ENCODE measurements at regions not wholly inside any gene's neighbourhood (a gene's known extent, or its start where the extent isn't known, plus 50 kb on each side); places are given as distances from the start of the nearest gene placed in this dataset.

DNA sequence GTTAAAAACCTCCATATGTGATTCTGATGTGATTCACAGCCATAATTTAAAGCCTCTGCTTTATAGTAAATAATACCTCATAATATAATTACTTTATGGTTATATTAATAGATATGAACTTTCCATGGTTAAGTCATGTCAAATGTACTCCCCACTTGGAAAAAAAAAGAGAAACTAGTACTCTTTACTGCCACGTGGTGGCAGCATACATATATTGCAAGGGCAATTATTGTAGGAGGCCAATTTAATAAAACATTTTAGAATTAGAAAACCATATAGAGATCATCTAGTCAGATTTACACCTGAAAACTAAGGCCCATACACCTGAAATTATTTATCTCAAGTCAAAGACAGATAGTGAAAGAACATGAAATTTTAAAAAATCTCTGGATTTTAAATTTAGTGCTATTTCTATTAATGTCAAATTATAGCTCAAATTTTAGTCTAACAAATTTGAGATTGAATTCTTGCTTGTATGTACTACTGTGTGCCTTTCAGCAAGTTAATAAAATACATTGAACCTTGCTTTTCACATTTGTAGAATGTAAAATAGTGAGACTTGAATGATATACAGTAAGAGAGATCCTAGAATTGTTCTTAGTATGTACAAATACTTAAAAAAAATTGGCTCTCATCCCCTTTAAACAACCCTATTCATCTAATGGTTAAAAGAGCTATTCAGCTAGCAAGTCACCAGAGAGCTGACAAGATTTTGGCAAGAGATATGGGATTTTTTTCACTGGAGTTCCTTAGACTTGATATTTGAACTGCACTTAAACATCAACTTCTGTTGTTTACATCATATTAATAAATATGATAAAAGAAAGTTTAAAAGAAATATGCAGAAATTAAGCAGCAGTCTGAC lies 603.8 kb downstream of the TLE4 start:
- no peaks in the 10 kb centered on the region for H3K4me1 ChIP-seq
- TF ChIP-seq, protein P1, sequence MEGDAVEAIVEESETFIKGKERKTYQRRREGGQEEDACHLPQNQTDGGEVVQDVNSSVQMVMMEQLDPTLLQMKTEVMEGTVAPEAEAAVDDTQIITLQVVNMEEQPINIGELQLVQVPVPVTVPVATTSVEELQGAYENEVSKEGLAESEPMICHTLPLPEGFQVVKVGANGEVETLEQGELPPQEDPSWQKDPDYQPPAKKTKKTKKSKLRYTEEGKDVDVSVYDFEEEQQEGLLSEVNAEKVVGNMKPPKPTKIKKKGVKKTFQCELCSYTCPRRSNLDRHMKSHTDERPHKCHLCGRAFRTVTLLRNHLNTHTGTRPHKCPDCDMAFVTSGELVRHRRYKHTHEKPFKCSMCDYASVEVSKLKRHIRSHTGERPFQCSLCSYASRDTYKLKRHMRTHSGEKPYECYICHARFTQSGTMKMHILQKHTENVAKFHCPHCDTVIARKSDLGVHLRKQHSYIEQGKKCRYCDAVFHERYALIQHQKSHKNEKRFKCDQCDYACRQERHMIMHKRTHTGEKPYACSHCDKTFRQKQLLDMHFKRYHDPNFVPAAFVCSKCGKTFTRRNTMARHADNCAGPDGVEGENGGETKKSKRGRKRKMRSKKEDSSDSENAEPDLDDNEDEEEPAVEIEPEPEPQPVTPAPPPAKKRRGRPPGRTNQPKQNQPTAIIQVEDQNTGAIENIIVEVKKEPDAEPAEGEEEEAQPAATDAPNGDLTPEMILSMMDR (IDR thresholded peaks at IDR 0.05), result peak; percentile 27 to 62 (median 56)
- TF ChIP-seq POLR2A (IDR thresholded peaks at IDR 0.05), result no peak
- no peak for TF ChIP-seq EP300 (IDR thresholded peaks at IDR 0.05)
- H3K27me3 ChIP-seq, result no peaks in the 10 kb centered on the region
- ATAC-seq (ENCODE audit: low FRiP score in 2 of 2) (peak in 1 of 2 donors; percentile 52), DNase-seq (no peak)
- H3K27ac ChIP-seq, result no peak overlapping the region
- peaks cover 0 to 7% (median 0%) of the 10 kb centered on the region in 4 donors for H3K9me3 ChIP-seq
- WGBS, 2 donors, result 0 to 5% methylated on average over 1 of the region's 1 CpG
- no peak overlapping the region for H3K4me3 ChIP-seq
- H3K36me3 ChIP-seq, result no peaks in the 10 kb centered on the region

DNA sequence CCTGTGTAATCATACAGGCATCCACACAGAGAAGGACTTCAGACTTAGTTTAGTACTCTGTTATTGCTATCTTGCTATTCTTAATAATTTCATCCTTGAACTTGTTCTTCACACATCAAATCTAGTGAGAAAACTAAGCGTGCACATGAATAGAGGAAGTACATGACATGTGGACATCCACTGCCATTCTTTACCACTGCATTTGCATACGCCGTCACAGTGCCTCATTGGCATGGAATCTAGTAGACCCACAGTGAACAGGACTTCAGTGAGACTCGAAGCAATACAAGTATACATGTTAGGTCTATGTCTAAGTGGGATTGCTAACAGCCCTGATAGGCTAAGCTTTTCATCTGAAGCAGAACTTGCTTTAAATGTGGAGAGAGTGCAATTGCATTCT lies 592.1 kb downstream of the TLE4 start:
- Histone ChIP-seq H3K27ac (no peak overlapping the region), H3K27me3 (no peaks in the 10 kb centered on the region), H3K4me1 (no peaks in the 10 kb centered on the region), H3K9me3 (no peaks in the 10 kb centered on the region), H3K36me3 (no peaks in the 10 kb centered on the region), H3K4me3 (no peak overlapping the region)
- DNase-seq, result no peak
- TF ChIP-seq POLR2A (IDR thresholded peaks at IDR 0.05) (no peak), POLR2AphosphoS5 (IDR thresholded peaks at IDR 0.05) (no peak), EP300 (IDR thresholded peaks at IDR 0.05) (no peak)
- TF ChIP-seq, protein P1 (IDR thresholded peaks at IDR 0.05), result no peak
- 79 to 94% methylated on average over 4 of the region's 4 CpGs for WGBS, 2 donors
- ATAC-seq (ENCODE audit: low FRiP score in 2 of 2), result no peak

DNA sequence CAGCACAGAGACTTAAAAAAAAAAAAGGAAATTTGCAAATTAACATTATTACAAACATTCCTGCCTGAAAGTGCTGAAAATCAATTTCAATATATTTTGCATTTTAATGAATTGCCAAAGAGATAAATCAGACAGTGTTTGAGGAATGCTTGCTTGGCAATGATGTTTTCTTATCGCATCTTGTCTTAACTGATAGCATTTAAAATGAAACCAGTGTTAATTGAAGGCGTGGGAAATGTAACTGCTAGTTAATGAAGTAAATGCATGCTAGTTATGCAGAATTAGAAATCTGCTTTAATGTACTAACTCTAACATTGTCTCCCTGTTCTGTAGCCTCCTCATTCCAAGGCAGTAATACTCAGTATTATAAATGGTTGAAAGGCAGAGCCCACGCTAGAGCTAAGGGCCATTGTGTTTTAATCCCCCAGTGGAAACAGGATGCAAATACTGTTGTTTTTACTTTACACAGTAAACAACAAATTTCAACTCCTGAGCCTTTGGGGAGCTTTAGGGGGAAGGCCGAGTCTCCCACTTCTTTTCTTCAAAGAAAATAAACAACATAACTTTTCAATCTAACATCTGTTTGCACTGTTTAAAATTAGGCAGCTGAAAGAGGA lies 586.9 kb downstream of the TLE4 start:
- Histone ChIP-seq H3K4me1 (peaks cover 0 to 13% (median 11%) of the 10 kb centered on the region in 4 donors), H3K27me3 (no peaks in the 10 kb centered on the region), H3K9me3 (no peaks in the 10 kb centered on the region), H3K27ac (no peak overlapping the region), H3K36me3 (no peaks in the 10 kb centered on the region), H3K4me3 (no peak overlapping the region)
- ATAC-seq (ENCODE audit: low FRiP score in 2 of 2), result no peak
- no peak for DNase-seq
- TF ChIP-seq POLR2AphosphoS5 (IDR thresholded peaks at IDR 0.05), result no peak
- no peak for TF ChIP-seq EP300 (IDR thresholded peaks at IDR 0.05)
- TF ChIP-seq, protein P1 (IDR thresholded peaks at IDR 0.05), result no peak
- TF ChIP-seq POLR2A (IDR thresholded peaks at IDR 0.05), result no peak
- WGBS, 2 donors, result 57 to 65% methylated on average over 4 of the region's 4 CpGs

DNA sequence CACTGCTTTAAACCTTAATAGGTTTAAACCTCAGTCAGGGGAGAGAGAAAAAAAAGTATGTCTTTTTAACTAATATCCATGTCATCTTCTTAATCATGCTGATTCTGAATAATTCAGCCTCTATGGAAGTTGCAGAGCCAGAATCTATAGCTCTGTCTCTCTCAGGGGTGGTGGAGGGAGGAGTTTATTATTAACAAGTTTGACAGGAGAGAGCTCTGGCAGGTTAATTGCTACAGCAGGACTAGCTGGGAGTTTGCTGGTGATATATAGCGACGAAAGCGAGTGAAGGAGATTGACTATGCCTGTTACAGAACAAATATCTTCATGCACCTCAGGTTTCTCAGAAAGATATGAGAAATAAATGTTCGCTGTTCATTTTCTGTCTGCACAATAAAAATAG lies 586.4 kb downstream of the TLE4 start:
- WGBS, 2 donors, result 44 to 59% methylated on average over 4 of the region's 4 CpGs
- no peaks in the 10 kb centered on the region for H3K36me3 ChIP-seq
- H3K27ac ChIP-seq, result no peak overlapping the region
- H3K4me1 ChIP-seq, result peaks cover 0 to 13% (median 11%) of the 10 kb centered on the region in 4 donors
- no peaks in the 10 kb centered on the region for H3K9me3 ChIP-seq
- H3K27me3 ChIP-seq, result no peaks in the 10 kb centered on the region
- ATAC-seq (ENCODE audit: low FRiP score in 2 of 2) (no peak), DNase-seq (no peak)
- H3K4me3 ChIP-seq, result no peak overlapping the region
- no peak for TF ChIP-seq POLR2A (IDR thresholded peaks at IDR 0.05)
- TF ChIP-seq EP300 (IDR thresholded peaks at IDR 0.05), result no peak
- TF ChIP-seq POLR2AphosphoS5 (IDR thresholded peaks at IDR 0.05), result no peak
- TF ChIP-seq, protein P1 (IDR thresholded peaks at IDR 0.05), result no peak

Data from upper lobe of left lung (tissue), 6 donors.